Vagina (tissue), 2 donors: ENCODE measurements at regions not wholly inside any gene's neighbourhood (a gene's known extent, or its start where the extent isn't known, plus 50 kb on each side); places are given as distances from the start of the nearest gene placed in this dataset.

Source experiments
- DNase-seq, 2 donors: peaks; one replicate each; pipeline ENCODE4 v3.0.0-alpha.2; 2017; ENCODE audit errors: extremely low spot score in 2 of 2
- H3K27ac ChIP-seq: fragments of 200-600 bp; sonication (generic); one replicate; pipeline ENCODE4 v1.5.1; 2019
- H3K27me3 ChIP-seq: fragments of 200-600 bp; sonication (generic); one replicate; pipeline ENCODE4 v1.5.1; 2019
- H3K36me3 ChIP-seq, 2 donors: fragments of 200-600 bp; sonication (generic); one replicate each; pipeline ENCODE4 v1.5.1; 2017 to 2019
- H3K4me1 ChIP-seq: fragments of 200-600 bp; sonication (generic); one replicate; pipeline ENCODE4 v1.5.1; 2019
- H3K4me3 ChIP-seq, 2 donors: fragments of 200-600 bp; sonication (generic); 1 replicate in 1 of 2; 2 replicates in 1 of 2; pipeline ENCODE4 v1.5.1; 2016 to 2019
- H3K9me3 ChIP-seq: fragments of 200-600 bp; sonication (generic); one replicate; pipeline ENCODE4 v1.5.1; 2019
- CTCF ChIP-seq, 3 experiments: fragments of 450-650 bp in 2 of 3; fragments of 200-600 bp in 1 of 3; sonication (generic) in 1 of 3; IDR thresholded peaks; one replicate each; pipeline ENCODE4 v1.5.1; 2017 to 2019; ENCODE audit warnings: antibody characterized with exemption in 3 of 3, mild to moderate bottlenecking in 2 of 3, moderate library complexity in 2 of 3
- POLR2A ChIP-seq, 2 donors: fragments of 450-650 bp; IDR thresholded peaks; one replicate each; pipeline ENCODE4 v1.6.1; 2017; ENCODE audit warnings: antibody characterized with exemption in 2 of 2, mild to moderate bottlenecking in 2 of 2, moderate library complexity in 2 of 2
- POLR2AphosphoS5 ChIP-seq, 2 donors: sonication (generic); formaldehyde crosslinking; IDR thresholded peaks; one replicate each; pipeline ENCODE4 v1.9.0; 2017; ENCODE audit warnings: antibody characterized with exemption in 2 of 2, mild to moderate bottlenecking in 2 of 2, low read depth in 1 of 2; ENCODE audit not compliant: insufficient read depth in 1 of 2
- intact Hi-C: fragments of 100-400 bp; cut with DNase I; formaldehyde crosslinking; loops from one replicate; pipeline ENCODE4 v1.15.1; 2023

GRCh38 chr3:95508124-95508523 lies 1306.3 kb upstream of the EPHA6 start:
- no peak for DNase-seq
- Histone ChIP-seq H3K4me3 (no peak overlapping the region), H3K9me3 (no peaks in the 10 kb centered on the region), H3K27ac (no peak overlapping the region), H3K36me3 (no peaks in the 10 kb centered on the region), H3K4me1 (no peaks in the 10 kb centered on the region), H3K27me3 (no peaks in the 10 kb centered on the region)
- TF ChIP-seq POLR2AphosphoS5 (IDR thresholded peaks at IDR 0.05; ENCODE audit: insufficient read depth in 1 of 2, low read depth in 1 of 2) (no peak), POLR2A (IDR thresholded peaks at IDR 0.05) (no peak), CTCF (IDR thresholded peaks at IDR 0.05) (no peak)
- intact Hi-C loops, result no loop called here

GRCh38 chr3:95511828-95512227 lies 1302.6 kb upstream of the EPHA6 start:
- Histone ChIP-seq H3K27ac (no peak overlapping the region), H3K4me3 (no peak overlapping the region), H3K4me1 (no peaks in the 10 kb centered on the region), H3K27me3 (no peaks in the 10 kb centered on the region), H3K9me3 (no peaks in the 10 kb centered on the region), H3K36me3 (no peaks in the 10 kb centered on the region)
- DNase-seq, result no peak
- no peak for TF ChIP-seq CTCF (IDR thresholded peaks at IDR 0.05)
- intact Hi-C loops, result no loop called here

- TF ChIP-seq CTCF (IDR thresholded peaks at IDR 0.05) (no peak), POLR2A (IDR thresholded peaks at IDR 0.05) (no peak), POLR2AphosphoS5 (IDR thresholded peaks at IDR 0.05; ENCODE audit: insufficient read depth in 1 of 2, low read depth in 1 of 2) (no peak)
- Histone ChIP-seq H3K4me3 (no peak overlapping the region), H3K27ac (no peak overlapping the region), H3K4me1 (no peaks in the 10 kb centered on the region), H3K27me3 (no peaks in the 10 kb centered on the region), H3K36me3 (no peaks in the 10 kb centered on the region), H3K9me3 (no peaks in the 10 kb centered on the region)
- intact Hi-C loops, result no loop called here
- DNase-seq, result no peak
These were observed 1300.1 kb upstream of the EPHA6 start for GRCh38 chr3:95514260-95514659.

GRCh38 chr3:95521396-95521795 lies 1293.0 kb upstream of the EPHA6 start:
- H3K4me3 ChIP-seq, result no peak overlapping the region
- H3K4me1 ChIP-seq, result no peaks in the 10 kb centered on the region
- no peaks in the 10 kb centered on the region for H3K36me3 ChIP-seq
- no peak for TF ChIP-seq POLR2AphosphoS5 (IDR thresholded peaks at IDR 0.05; ENCODE audit: insufficient read depth in 1 of 2, low read depth in 1 of 2)
- TF ChIP-seq CTCF (IDR thresholded peaks at IDR 0.05), result no peak
- no peak for TF ChIP-seq POLR2A (IDR thresholded peaks at IDR 0.05)
- H3K27me3 ChIP-seq, result no peaks in the 10 kb centered on the region
- no peaks in the 10 kb centered on the region for H3K9me3 ChIP-seq
- DNase-seq, result no peak
- intact Hi-C loops, result no loop called here
- H3K27ac ChIP-seq, result no peak overlapping the region

GRCh38 chr3:95522449-95522848 lies 1291.9 kb upstream of the EPHA6 start:
- intact Hi-C loops, result no loop called here
- Histone ChIP-seq H3K27ac (no peak overlapping the region), H3K4me1 (no peaks in the 10 kb centered on the region), H3K36me3 (no peaks in the 10 kb centered on the region), H3K27me3 (no peaks in the 10 kb centered on the region), H3K4me3 (no peak overlapping the region), H3K9me3 (no peaks in the 10 kb centered on the region)
- no peak for DNase-seq
- no peak for TF ChIP-seq CTCF (IDR thresholded peaks at IDR 0.05)
- TF ChIP-seq POLR2AphosphoS5 (IDR thresholded peaks at IDR 0.05; ENCODE audit: insufficient read depth in 1 of 2, low read depth in 1 of 2), result no peak
- TF ChIP-seq POLR2A (IDR thresholded peaks at IDR 0.05), result no peak
